ENCODE measurements at regions not wholly inside any gene's neighbourhood (a gene's known extent, or its start where the extent isn't known, plus 50 kb on each side); places are given as distances from the start of the nearest gene placed in this dataset.

GRCh38 chr11:93905384-93905783, 55.0 kb upstream of the VSTM5 start:
- WGBS: 66% methylated on average over 3 of the region's 3 CpGs
- no peak for DNase-seq (ENCODE audit: low spot score)

GRCh38 chr11:93906486-93906885, 56.1 kb upstream of the VSTM5 start:
- WGBS: 62% methylated on average over 2 of the region's 2 CpGs
- no peak overlapping the region for H3K27ac ChIP-seq (ENCODE audit: low read depth in 1 of 2, low read length in 2 of 2)
- H3K4me3 ChIP-seq (ENCODE audit: low read depth in 1 of 3, low read length in 3 of 3): no peak overlapping the region
- H3K9ac ChIP-seq (ENCODE audit: low read depth in 1 of 2, low read length in 2 of 2): no peak overlapping the region
- H3K36me3 ChIP-seq (ENCODE audit: control insufficient read depth in 4 of 4, insufficient read depth in 3 of 4, low read depth in 1 of 4, low read length in 3 of 4): no peaks in the 10 kb centered on the region
- H3K27me3 ChIP-seq (ENCODE audit: control insufficient read depth in 4 of 4, insufficient read depth in 4 of 4, low read length in 3 of 4): no peaks in the 10 kb centered on the region
- DNase-seq (ENCODE audit: low spot score): no peak
- TF ChIP-seq HNF4G (IDR thresholded peaks at IDR 0.05) (no peak), YY1 (IDR thresholded peaks at IDR 0.05) (no peak), NR2F2 (IDR thresholded peaks at IDR 0.05) (no peak), ZBTB33 (IDR thresholded peaks at IDR 0.05) (no peak), REST (IDR thresholded peaks at IDR 0.05) (no peak), CTCF (IDR thresholded peaks at IDR 0.05; ENCODE audit: low read depth, low read length, missing input control) (no peak), EGR1 (IDR thresholded peaks at IDR 0.05; ENCODE audit: low read depth in 2 of 2) (no peak), RXRA (IDR thresholded peaks at IDR 0.05) (no peak), GABPA (IDR thresholded peaks at IDR 0.05 in 1 of 2, conservative IDR thresholded peaks at IDR 0.05 in 1 of 2) (no peak), FOXA1 (IDR thresholded peaks at IDR 0.05) (no peak), HNF4A (conservative IDR thresholded peaks at IDR 0.05) (no peak), RAD21 (IDR thresholded peaks at IDR 0.05) (no peak)
- no peaks in the 10 kb centered on the region for H3K9me3 ChIP-seq (ENCODE audit: control insufficient read depth in 4 of 4, low read length in 3 of 4)
- H3K4me1 ChIP-seq (ENCODE audit: control insufficient read depth in 4 of 4, insufficient read depth in 4 of 4, low read length in 3 of 4): peaks cover 0 to 2% (median 0%) of the 10 kb centered on the region in 4 donors

More at GRCh38 chr11:93905384-93905783, 55.0 kb upstream of the VSTM5 start:
- Histone ChIP-seq H3K27ac (ENCODE audit: low read depth in 1 of 2, low read length in 2 of 2) (no peak overlapping the region), H3K4me1 (ENCODE audit: control insufficient read depth in 4 of 4, insufficient read depth in 4 of 4, low read length in 3 of 4) (peaks cover 0 to 2% (median 0%) of the 10 kb centered on the region in 4 donors), H3K4me3 (ENCODE audit: low read depth in 1 of 3, low read length in 3 of 3) (no peak overlapping the region), H3K36me3 (ENCODE audit: control insufficient read depth in 4 of 4, insufficient read depth in 3 of 4, low read depth in 1 of 4, low read length in 3 of 4) (no peaks in the 10 kb centered on the region), H3K9ac (ENCODE audit: low read depth in 1 of 2, low read length in 2 of 2) (no peak overlapping the region), H3K27me3 (ENCODE audit: control insufficient read depth in 4 of 4, insufficient read depth in 4 of 4, low read length in 3 of 4) (no peaks in the 10 kb centered on the region), H3K9me3 (ENCODE audit: control insufficient read depth in 4 of 4, low read length in 3 of 4) (no peaks in the 10 kb centered on the region)
- TF ChIP-seq HNF4A (conservative IDR thresholded peaks at IDR 0.05) (no peak), FOXA2 (IDR thresholded peaks at IDR 0.05) (no peak), ZBTB33 (IDR thresholded peaks at IDR 0.05) (no peak)
